Skeletal muscle cell (primary cell): ENCODE measurements at regions not wholly inside any gene's neighbourhood (a gene's known extent, or its start where the extent isn't known, plus 50 kb on each side); places are given as distances from the start of the nearest gene placed in this dataset.

Experiments
- DNase-seq: peaks from one replicate; pipeline ENCODE4 v3.0.0-alpha.2; 2010; ENCODE audit warnings: low read depth
- H3K4me3 ChIP-seq: 2 replicates; pipeline ENCODE4 v1.5.1; 2011; ENCODE audit warnings: low read depth, mild to moderate bottlenecking, control low read depth, low read length, moderate library complexity

GRCh38 chr1:195954848-195955247 lies 653.4 kb downstream of the KCNT2 start:
- H3K4me3 ChIP-seq, result no peak overlapping the region
- DNase-seq, result no peak

GRCh38 chr1:195951313-195951712 lies 656.9 kb downstream of the KCNT2 start:
- no peak overlapping the region for H3K4me3 ChIP-seq
- DNase-seq, result no peak

GRCh38 chr1:195948123-195948895 lies 659.9 kb downstream of the KCNT2 start:
- H3K4me3 ChIP-seq, result no peak overlapping the region
- no peak for DNase-seq

- H3K4me3 ChIP-seq, result no peak overlapping the region
- no peak for DNase-seq
Measured at GRCh38 chr1:195946500-195946899, 661.7 kb downstream of the KCNT2 start.

GRCh38 chr1:195941795-195942194 lies 666.4 kb downstream of the KCNT2 start:
- DNase-seq, result no peak
- H3K4me3 ChIP-seq, result no peak overlapping the region

- DNase-seq, result no peak
- no peak overlapping the region for H3K4me3 ChIP-seq
Measured at GRCh38 chr1:195941314-195941713, 666.9 kb downstream of the KCNT2 start.

- DNase-seq, result no peak
Measured at GRCh38 chr1:195939844-195940243, 668.4 kb downstream of the KCNT2 start.

GRCh38 chr1:195934817-195935553 lies 673.3 kb downstream of the KCNT2 start:
- no peak overlapping the region for H3K4me3 ChIP-seq
- DNase-seq, result no peak

More at GRCh38 chr1:195939844-195940243, 668.4 kb downstream of the KCNT2 start:
- H3K4me3 ChIP-seq, result no peak overlapping the region

- H3K4me3 ChIP-seq, result no peak overlapping the region
- no peak for DNase-seq
Measured at GRCh38 chr1:195933835-195934234, 674.4 kb downstream of the KCNT2 start.

- DNase-seq, result no peak
Measured at GRCh38 chr1:195915826-195916225, 692.4 kb downstream of the KCNT2 start.

GRCh38 chr1:195909061-195909460 lies 699.2 kb downstream of the KCNT2 start:
- H3K4me3 ChIP-seq, result no peak overlapping the region
- DNase-seq, result peak; percentile 21

More at GRCh38 chr1:195915826-195916225, 692.4 kb downstream of the KCNT2 start:
- H3K4me3 ChIP-seq, result no peak overlapping the region

GRCh38 chr1:195908121-195908520 lies 700.1 kb downstream of the KCNT2 start:
- DNase-seq, result peak; percentile 25
- H3K4me3 ChIP-seq, result no peak overlapping the region

- no peak for DNase-seq
- H3K4me3 ChIP-seq, result no peak overlapping the region
Measured at GRCh38 chr1:195903203-195903602, 705.0 kb downstream of the KCNT2 start.

GRCh38 chr1:195902779-195903178 lies 705.5 kb downstream of the KCNT2 start:
- no peak overlapping the region for H3K4me3 ChIP-seq
- DNase-seq, result no peak

GRCh38 chr1:195899762-195900352 lies 708.4 kb downstream of the KCNT2 start:
- no peak for DNase-seq
- no peak overlapping the region for H3K4me3 ChIP-seq

GRCh38 chr1:195898924-195899323 lies 709.3 kb downstream of the KCNT2 start:
- DNase-seq, result no peak
- H3K4me3 ChIP-seq, result no peak overlapping the region

- no peak overlapping the region for H3K4me3 ChIP-seq
- DNase-seq, result no peak
Measured at GRCh38 chr1:195898373-195898772, 709.9 kb downstream of the KCNT2 start.

- H3K4me3 ChIP-seq, result no peak overlapping the region
- no peak for DNase-seq
Measured at GRCh38 chr1:195897076-195897475, 711.2 kb downstream of the KCNT2 start.

- peak; percentile 53 for DNase-seq
- H3K4me3 ChIP-seq, result no peak overlapping the region
Measured at GRCh38 chr1:195894411-195894810, 713.8 kb downstream of the KCNT2 start.

- H3K4me3 ChIP-seq, result no peak overlapping the region
- no peak for DNase-seq
Measured at GRCh38 chr1:195886000-195886399, 722.2 kb downstream of the KCNT2 start.
